Mucosa of descending colon (tissue), 3 donors: ENCODE measurements at regions not wholly inside any gene's neighbourhood (a gene's known extent, or its start where the extent isn't known, plus 50 kb on each side); places are given as distances from the start of the nearest gene placed in this dataset.
"Not testable (repeated sequence)": the region's sequence is repeated elsewhere in the genome, so short reads cannot be mapped to it uniquely, and the experiment has no call there.

Experiments
- ATAC-seq: fragments of 200-7000 bp; cut with Tn5 transposase; one replicate; pipeline ENCODE4 v1.9.1; 2020; ENCODE audit warnings: mild to moderate bottlenecking, moderate library complexity
- DNase-seq, 3 donors: peaks; one replicate each; pipeline ENCODE4 v3.0.0-alpha.2; 2020
- H3K36me3 ChIP-seq: fragments of 200-600 bp; one replicate; pipeline ENCODE4 v1.8.0; 2021; ENCODE audit warnings: low read depth, mild to moderate bottlenecking
- H3K4me1 ChIP-seq: fragments of 200-600 bp; one replicate; pipeline ENCODE4 v1.8.0; 2021; ENCODE audit warnings: low read depth, mild to moderate bottlenecking
- H3K4me3 ChIP-seq: fragments of 200-600 bp; one replicate; pipeline ENCODE4 v1.8.0; 2021; ENCODE audit warnings: mild to moderate bottlenecking
- H3K9me3 ChIP-seq: fragments of 200-600 bp; one replicate; pipeline ENCODE4 v1.8.0; 2021; ENCODE audit warnings: mild to moderate bottlenecking
- CTCF ChIP-seq: fragments of 200-600 bp; IDR thresholded peaks from one replicate; pipeline ENCODE4 v1.8.0; 2022; ENCODE audit warnings: antibody characterized with exemption, mild to moderate bottlenecking
- intact Hi-C, 2 donors: fragments of 100-400 bp; cut with DNase I in 1 of 2; cut with micrococcal nuclease in 1 of 2; formaldehyde crosslinking; loops; one replicate each; pipeline versions ENCODE4 v1.11.0 to v1.11.1; 2022; cut with DNase I, micrococcal nuclease
- donor health status: DM: no; HTN: no; CAD: no; lungs with moderate emphysema.
- donor health status: DM: no; HTN: no; CAD: no.
- donor health status: DM: no; HTN: yes; CAD: no.

GRCh38 chr6:85917522-85917921 is 274.8 kb upstream of the SYNCRIP start:
- H3K9me3 ChIP-seq: no peaks in the 10 kb centered on the region
- intact Hi-C loops: no loop called here
- no peak for TF ChIP-seq CTCF

GRCh38 chr6:85913001-85913400 is 270.3 kb upstream of the SYNCRIP start:
- no peaks in the 10 kb centered on the region for H3K4me1 ChIP-seq
- no peak overlapping the region for H3K4me3 ChIP-seq
- DNase-seq (no peak), ATAC-seq (no peak)
- intact Hi-C loops: no loop called here
- TF ChIP-seq CTCF: no peak
- no peaks in the 10 kb centered on the region for H3K36me3 ChIP-seq
- H3K9me3 ChIP-seq: no peaks in the 10 kb centered on the region

More at GRCh38 chr6:85917522-85917921, 274.8 kb upstream of the SYNCRIP start:
- no peak for DNase-seq
- no peak for ATAC-seq
- Histone ChIP-seq H3K36me3 (no peaks in the 10 kb centered on the region), H3K4me1 (no peaks in the 10 kb centered on the region), H3K4me3 (no peak overlapping the region)

- no peak for ATAC-seq
- no peak for TF ChIP-seq CTCF
- H3K4me3 ChIP-seq: no peak overlapping the region
Observed at GRCh38 chr6:85912582-85912981, 269.9 kb upstream of the SYNCRIP start.

GRCh38 chr6:85911067-85911466 is 268.4 kb upstream of the SYNCRIP start:
- intact Hi-C loops: no loop called here
- Histone ChIP-seq H3K9me3 (no peaks in the 10 kb centered on the region), H3K36me3 (no peaks in the 10 kb centered on the region), H3K4me1 (no peaks in the 10 kb centered on the region), H3K4me3 (no peak overlapping the region)
- DNase-seq (no peak), ATAC-seq (no peak)
- TF ChIP-seq CTCF: no peak

More at GRCh38 chr6:85912582-85912981, 269.9 kb upstream of the SYNCRIP start:
- no peaks in the 10 kb centered on the region for H3K9me3 ChIP-seq
- no peaks in the 10 kb centered on the region for H3K36me3 ChIP-seq
- no peak for DNase-seq
- no peaks in the 10 kb centered on the region for H3K4me1 ChIP-seq
- intact Hi-C loops: no loop called here

- H3K4me3 ChIP-seq, H3K9me3 ChIP-seq, intact Hi-C loops, DNase-seq, H3K36me3 ChIP-seq, H3K4me1 ChIP-seq, ATAC-seq: not testable (repeated sequence)
Observed at GRCh38 chr6:85908120-85908519, 265.4 kb upstream of the SYNCRIP start.

- Histone ChIP-seq H3K4me3 (no peak overlapping the region), H3K9me3 (peaks cover 6% of the 10 kb centered on the region), H3K4me1 (no peaks in the 10 kb centered on the region), H3K36me3 (no peaks in the 10 kb centered on the region)
- intact Hi-C loops: no loop called here
- ATAC-seq (no peak), DNase-seq (no peak)
- TF ChIP-seq CTCF: no peak
Observed at GRCh38 chr6:85892346-85892745, 249.7 kb upstream of the SYNCRIP start.
